Natural killer cell treated with Interleukin-12 subunit alpha and Interleukin-12 subunit beta and Interleukin-15 and Interleukin-18, amount 100 ng/mL, for 72 hours (primary cell): ENCODE measurements at regions not wholly inside any gene's neighbourhood (a gene's known extent, or its start where the extent isn't known, plus 50 kb on each side); places are given as distances from the start of the nearest gene placed in this dataset.

Experiments used
- ATAC-seq, 2 donors: fragments of 150-1000 bp; cut with Tn5 transposase in 1 of 2; sonication (Bioruptor Pico), chemical (Tn5 transposase) in 1 of 2; 2 replicates each; pipeline ENCODE4 v1.10.0; 2021
- DNase-seq: peaks from one replicate; pipeline ENCODE4 v3.0.0; 2022; ENCODE audit warnings: low spot score
- H3K27ac Mint-ChIP-seq, 2 donors: 1 replicate in 1 of 2; 2 replicates in 1 of 2; pipeline ENCODE4 v1.8.0; 2022; ENCODE audit warnings: mixed read lengths in 2 of 2, mild to moderate bottlenecking in 1 of 2, moderate library complexity in 1 of 2
- H3K27me3 Mint-ChIP-seq, 2 donors: 1 replicate in 1 of 2; 2 replicates in 1 of 2; pipeline ENCODE4 v1.8.0; 2022; ENCODE audit warnings: mixed read lengths in 2 of 2
- H3K36me3 Mint-ChIP-seq: one replicate; pipeline ENCODE4 v1.8.0; 2022; ENCODE audit warnings: mixed read lengths
- H3K4me1 Mint-ChIP-seq, 2 donors: 1 replicate in 1 of 2; 2 replicates in 1 of 2; pipeline ENCODE4 v1.8.0; 2022; ENCODE audit warnings: low read depth in 2 of 2, mixed read lengths in 2 of 2, mild to moderate bottlenecking in 1 of 2
- H3K4me3 Mint-ChIP-seq: one replicate; pipeline ENCODE4 v1.8.0; 2022; ENCODE audit warnings: mixed read lengths
- H3K9me3 Mint-ChIP-seq: 2 replicates; pipeline ENCODE4 v1.8.0; 2022; ENCODE audit warnings: mixed read lengths

- H3K27me3 Mint-ChIP-seq = no peaks in the 10 kb centered on the region
- H3K4me1 Mint-ChIP-seq = no peaks in the 10 kb centered on the region
- H3K36me3 Mint-ChIP-seq = no peaks in the 10 kb centered on the region
Observed at GRCh38 chr1:188240772-188241406, 1412.1 kb downstream of the PLA2G4A start.

GRCh38 chr1:188241629-188242028, 1412.9 kb downstream of the PLA2G4A start:
- H3K36me3 Mint-ChIP-seq = no peaks in the 10 kb centered on the region
- no peak for DNase-seq
- no peak overlapping the region for H3K27ac Mint-ChIP-seq
- H3K4me3 Mint-ChIP-seq = no peak overlapping the region
- ATAC-seq = no peak
- no peaks in the 10 kb centered on the region for H3K27me3 Mint-ChIP-seq
- no peaks in the 10 kb centered on the region for H3K4me1 Mint-ChIP-seq
- peaks cover 9% of the 10 kb centered on the region for H3K9me3 Mint-ChIP-seq

More at GRCh38 chr1:188240772-188241406, 1412.1 kb downstream of the PLA2G4A start:
- Mint-ChIP-seq H3K4me3 (no peak overlapping the region), H3K9me3 (peaks cover 9% of the 10 kb centered on the region), H3K27ac (no peak overlapping the region)
- DNase-seq (no peak), ATAC-seq (no peak)

GRCh38 chr1:188243456-188243855, 1414.7 kb downstream of the PLA2G4A start:
- no peak overlapping the region for H3K4me3 Mint-ChIP-seq
- peaks cover 8% of the 10 kb centered on the region for H3K9me3 Mint-ChIP-seq
- ATAC-seq = no peak
- no peaks in the 10 kb centered on the region for H3K27me3 Mint-ChIP-seq
- no peaks in the 10 kb centered on the region for H3K4me1 Mint-ChIP-seq
- no peaks in the 10 kb centered on the region for H3K36me3 Mint-ChIP-seq
- H3K27ac Mint-ChIP-seq = no peak overlapping the region
- no peak for DNase-seq

GRCh38 chr1:188244681-188245080, 1415.9 kb downstream of the PLA2G4A start:
- no peak for DNase-seq
- Mint-ChIP-seq H3K9me3 (peaks cover 8% of the 10 kb centered on the region), H3K4me3 (no peak overlapping the region), H3K36me3 (no peaks in the 10 kb centered on the region), H3K4me1 (no peaks in the 10 kb centered on the region), H3K27ac (no peak overlapping the region), H3K27me3 (no peaks in the 10 kb centered on the region)
- ATAC-seq = no peak

- H3K27me3 Mint-ChIP-seq = no peaks in the 10 kb centered on the region
Observed at GRCh38 chr1:188247255-188247654, 1418.5 kb downstream of the PLA2G4A start.

GRCh38 chr1:188249811-188250210, 1421.1 kb downstream of the PLA2G4A start:
- no peak for ATAC-seq
- H3K9me3 Mint-ChIP-seq = peaks cover 6% of the 10 kb centered on the region
- H3K4me1 Mint-ChIP-seq = no peaks in the 10 kb centered on the region
- no peak overlapping the region for H3K4me3 Mint-ChIP-seq
- H3K27ac Mint-ChIP-seq = no peak overlapping the region
- no peak for DNase-seq
- H3K36me3 Mint-ChIP-seq = no peaks in the 10 kb centered on the region
- no peaks in the 10 kb centered on the region for H3K27me3 Mint-ChIP-seq

More at GRCh38 chr1:188247255-188247654, 1418.5 kb downstream of the PLA2G4A start:
- no peak overlapping the region for H3K4me3 Mint-ChIP-seq
- peaks cover 8% of the 10 kb centered on the region for H3K9me3 Mint-ChIP-seq
- ATAC-seq = no peak
- no peak for DNase-seq
- H3K4me1 Mint-ChIP-seq = no peaks in the 10 kb centered on the region
- no peak overlapping the region for H3K27ac Mint-ChIP-seq
- no peaks in the 10 kb centered on the region for H3K36me3 Mint-ChIP-seq

GRCh38 chr1:188251036-188251435, 1422.3 kb downstream of the PLA2G4A start:
- Mint-ChIP-seq H3K27me3 (no peaks in the 10 kb centered on the region), H3K4me1 (no peaks in the 10 kb centered on the region), H3K36me3 (no peaks in the 10 kb centered on the region), H3K4me3 (no peak overlapping the region), H3K9me3 (peaks cover 7% of the 10 kb centered on the region), H3K27ac (no peak overlapping the region)
- DNase-seq (no peak), ATAC-seq (no peak)

GRCh38 chr1:188261849-188262248, 1433.1 kb downstream of the PLA2G4A start:
- Mint-ChIP-seq H3K36me3 (peaks cover 12% of the 10 kb centered on the region), H3K27ac (no peak overlapping the region), H3K27me3 (no peaks in the 10 kb centered on the region), H3K4me1 (no peaks in the 10 kb centered on the region), H3K9me3 (peaks cover 35% of the 10 kb centered on the region), H3K4me3 (no peak overlapping the region)
- DNase-seq = no peak
- ATAC-seq = no peak

GRCh38 chr1:188269956-188270355, 1441.2 kb downstream of the PLA2G4A start:
- Mint-ChIP-seq H3K27me3 (no peaks in the 10 kb centered on the region), H3K4me1 (no peaks in the 10 kb centered on the region), H3K9me3 (peaks cover 16% of the 10 kb centered on the region), H3K27ac (no peak overlapping the region), H3K4me3 (no peak overlapping the region), H3K36me3 (peaks cover 5% of the 10 kb centered on the region)
- no peak for DNase-seq
- no peak for ATAC-seq

- DNase-seq (no peak), ATAC-seq (no peak)
- Mint-ChIP-seq H3K36me3 (peaks cover 5% of the 10 kb centered on the region), H3K9me3 (peaks cover 14% of the 10 kb centered on the region), H3K4me3 (no peak overlapping the region), H3K27ac (no peak overlapping the region), H3K27me3 (no peaks in the 10 kb centered on the region), H3K4me1 (no peaks in the 10 kb centered on the region)
Observed at GRCh38 chr1:188270497-188270896, 1441.7 kb downstream of the PLA2G4A start.

- no peak for DNase-seq
- no peak overlapping the region for H3K27ac Mint-ChIP-seq
- H3K9me3 Mint-ChIP-seq = peaks cover 20% of the 10 kb centered on the region
- H3K36me3 Mint-ChIP-seq = peaks cover 7% of the 10 kb centered on the region
- ATAC-seq = no peak
- no peaks in the 10 kb centered on the region for H3K4me1 Mint-ChIP-seq
- H3K4me3 Mint-ChIP-seq = no peak overlapping the region
- H3K27me3 Mint-ChIP-seq = no peaks in the 10 kb centered on the region
Observed at GRCh38 chr1:188277771-188278170, 1449.0 kb downstream of the PLA2G4A start.

- H3K9me3 Mint-ChIP-seq = peaks cover 24% of the 10 kb centered on the region
- no peaks in the 10 kb centered on the region for H3K4me1 Mint-ChIP-seq
- no peak overlapping the region for H3K4me3 Mint-ChIP-seq
- H3K27me3 Mint-ChIP-seq = no peaks in the 10 kb centered on the region
- H3K27ac Mint-ChIP-seq = no peak overlapping the region
- H3K36me3 Mint-ChIP-seq = peaks cover 7% of the 10 kb centered on the region
- no peak for ATAC-seq
- DNase-seq = no peak
Observed at GRCh38 chr1:188281921-188282320, 1453.2 kb downstream of the PLA2G4A start.

- DNase-seq (no peak), ATAC-seq (no peak)
- Mint-ChIP-seq H3K36me3 (peaks cover 6% of the 10 kb centered on the region), H3K9me3 (peaks cover 20% of the 10 kb centered on the region), H3K27ac (no peak overlapping the region), H3K27me3 (no peaks in the 10 kb centered on the region), H3K4me3 (no peak overlapping the region), H3K4me1 (no peaks in the 10 kb centered on the region)
Observed at GRCh38 chr1:188295157-188295556, 1466.4 kb downstream of the PLA2G4A start.

GRCh38 chr1:188302746-188303145, 1474.0 kb downstream of the PLA2G4A start:
- no peaks in the 10 kb centered on the region for H3K27me3 Mint-ChIP-seq

GRCh38 chr1:188314557-188315137, 1485.9 kb downstream of the PLA2G4A start:
- no peaks in the 10 kb centered on the region for H3K36me3 Mint-ChIP-seq
- H3K27ac Mint-ChIP-seq = no peak overlapping the region
- no peak overlapping the region for H3K4me3 Mint-ChIP-seq
- H3K9me3 Mint-ChIP-seq = peaks cover 11% of the 10 kb centered on the region
- DNase-seq = no peak
- ATAC-seq = no peak
- H3K4me1 Mint-ChIP-seq = no peaks in the 10 kb centered on the region
- H3K27me3 Mint-ChIP-seq = no peaks in the 10 kb centered on the region

More at GRCh38 chr1:188302746-188303145, 1474.0 kb downstream of the PLA2G4A start:
- no peak overlapping the region for H3K27ac Mint-ChIP-seq
- DNase-seq = no peak
- ATAC-seq = no peak
- H3K36me3 Mint-ChIP-seq = peaks cover 11% of the 10 kb centered on the region
- H3K9me3 Mint-ChIP-seq = peaks cover 11% of the 10 kb centered on the region
- H3K4me1 Mint-ChIP-seq = no peaks in the 10 kb centered on the region
- no peak overlapping the region for H3K4me3 Mint-ChIP-seq
